ENCODE measurements at regions not wholly inside any gene's neighbourhood (a gene's known extent, or its start where the extent isn't known, plus 50 kb on each side); places are given as distances from the start of the nearest gene placed in this dataset.
"Not testable (repeated sequence)": the region's sequence is repeated elsewhere in the genome, so short reads cannot be mapped to it uniquely, and the experiment has no call there.

DNA sequence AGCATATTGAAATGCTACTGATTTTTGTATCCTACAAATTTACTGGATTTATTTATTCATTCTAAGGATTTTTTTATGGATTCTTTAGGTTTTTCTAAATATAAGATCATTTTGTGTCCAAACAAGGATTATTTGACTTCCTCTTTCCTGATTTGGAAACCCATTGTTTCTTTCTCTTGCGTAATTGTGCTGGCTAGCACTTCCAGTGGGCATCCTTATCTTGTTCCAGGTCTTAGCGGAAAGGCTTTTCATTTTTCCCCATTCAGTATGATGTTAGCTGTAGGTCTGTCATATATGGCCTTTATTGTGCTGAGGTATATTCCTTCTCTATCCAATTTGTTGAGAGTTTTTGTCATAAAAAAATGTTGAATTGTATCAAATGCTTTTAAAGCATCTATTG lies 57.2 kb upstream of the RHOJ start:
- DNase-seq (ENCODE audit: low spot score), result no peak

DNA sequence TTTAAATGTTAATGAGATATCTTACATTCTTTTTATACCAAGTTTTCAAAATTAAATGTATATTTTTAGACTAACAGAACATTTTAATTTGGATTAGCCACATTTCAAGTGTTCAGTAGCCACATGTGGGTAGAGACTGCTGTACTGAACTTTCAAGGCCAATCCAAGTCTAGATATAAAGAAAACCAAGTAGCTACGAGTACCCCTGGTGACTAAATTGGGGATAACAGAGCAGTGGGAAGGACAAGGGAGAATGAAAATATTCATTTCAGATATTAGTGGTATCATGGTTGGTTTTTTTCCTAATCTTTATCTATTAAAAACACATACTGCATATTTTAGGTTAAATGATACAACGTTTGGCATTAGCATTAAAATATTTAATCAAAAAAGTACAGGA lies 69.4 kb upstream of the RHOJ start:
- DNase-seq (ENCODE audit: low spot score), result peak; percentile 39

- DNase-seq (ENCODE audit: low spot score), result no peak
Observed at GRCh38 chr14:63130531-63130930, 73.7 kb upstream of the RHOJ start.

DNA sequence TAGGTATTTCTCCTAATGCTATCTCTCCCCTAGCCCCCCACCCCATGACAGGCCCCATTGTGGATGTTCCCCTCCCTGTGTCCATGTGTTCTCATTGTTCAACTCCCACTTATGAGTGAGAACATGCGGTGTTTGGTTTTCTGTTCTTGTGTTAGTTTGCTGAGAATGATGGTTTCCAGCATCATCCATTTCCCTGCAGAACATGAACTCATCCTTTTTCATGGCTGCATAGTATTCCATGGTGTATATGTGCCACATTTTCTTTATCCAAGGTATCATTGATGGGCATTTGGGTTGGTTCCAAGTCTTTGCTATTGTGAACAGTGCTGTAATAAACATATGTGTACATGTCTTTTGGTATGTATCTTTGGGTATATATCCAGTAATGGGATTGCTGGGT lies 61.2 kb upstream of the KCNH5 start:
- not testable (repeated sequence) for DNase-seq (ENCODE audit: low spot score)

GRCh38 chr14:63100552-63100951 lies 55.3 kb upstream of the KCNH5 start:
- peak; percentile 92 for DNase-seq (ENCODE audit: low spot score)

GRCh38 chr14:63096186-63096585 lies 50.9 kb upstream of the KCNH5 start:
- DNase-seq (ENCODE audit: low spot score), result no peak

All from umbilical cord (tissue), 1 donor.